Left colon (tissue), 2 donors: ENCODE measurements at regions not wholly inside any gene's neighbourhood (a gene's known extent, or its start where the extent isn't known, plus 50 kb on each side); places are given as distances from the start of the nearest gene placed in this dataset.
"Not testable (repeated sequence)": the region's sequence is repeated elsewhere in the genome, so short reads cannot be mapped to it uniquely, and the experiment has no call there.

Source experiments
- ATAC-seq: fragments of 200-7000 bp; cut with Tn5 transposase; one replicate; pipeline ENCODE4 v1.9.1; 2020; ENCODE audit warnings: mild to moderate bottlenecking, moderate library complexity
- DNase-seq, 2 donors: peaks; one replicate each; pipeline ENCODE4 v3.0.0-alpha.2; 2020
- intact Hi-C, 2 donors: fragments of 100-400 bp; cut with DNase I in 1 of 2; cut with micrococcal nuclease in 1 of 2; formaldehyde crosslinking; loops; one replicate each; pipeline versions ENCODE4 v1.11.2 to v1.14.0; 2022; cut with DNase I, micrococcal nuclease
- donor health status: DM: no; HTN: no; CAD: no.
- donor health status: DM: yes; HTN: yes; CAD: no.

DNA sequence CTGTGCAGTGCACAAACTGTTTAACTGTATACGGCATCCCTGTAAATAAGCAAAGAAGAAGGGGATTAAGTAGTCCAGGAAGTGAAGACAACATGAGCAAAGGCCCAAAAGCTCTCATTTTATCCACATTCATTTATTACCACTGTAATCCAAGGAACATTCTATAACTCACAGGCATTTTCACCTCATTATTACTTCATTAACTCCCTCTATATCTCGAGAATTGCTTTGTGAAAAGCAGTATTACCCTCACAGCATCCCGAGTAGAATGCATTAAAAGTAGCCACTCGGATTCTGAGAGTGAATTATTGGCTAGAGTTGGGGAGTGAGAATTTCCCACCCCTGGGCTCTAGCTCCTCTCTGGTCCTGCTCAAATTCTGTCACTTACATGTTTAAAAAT is 51.0 kb upstream of the CHCHD3 start:
- no peak for ATAC-seq

DNA sequence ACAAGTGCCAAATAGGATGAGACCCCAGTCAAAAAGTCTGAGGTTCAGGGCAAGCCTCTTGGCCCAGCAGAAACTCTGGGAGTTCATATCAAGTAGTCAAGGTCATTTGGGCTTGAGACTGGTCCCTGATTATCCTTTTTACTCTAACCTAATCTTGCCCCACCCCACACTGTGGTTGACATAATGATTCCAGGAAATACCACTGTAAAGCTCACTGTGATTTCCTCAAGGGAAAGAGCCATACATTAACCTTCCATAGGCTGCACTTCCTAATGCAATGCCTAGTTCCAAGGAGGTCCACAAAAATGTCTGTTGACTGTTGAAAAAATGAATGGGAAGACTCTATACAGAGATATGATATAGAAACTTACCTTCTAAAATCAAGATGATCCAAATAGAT is 52.9 kb upstream of the CHCHD3 start:
- intact Hi-C loops = no loop called here
- ATAC-seq = no peak
- DNase-seq = no peak

More for the DNA sequence above, 51.0 kb upstream of the CHCHD3 start:
- intact Hi-C loops = no loop called here
- DNase-seq = no peak

GRCh38 chr7:133135451-133135850 is 53.6 kb upstream of the CHCHD3 start:
- intact Hi-C loops = no loop called here
- ATAC-seq = no peak
- DNase-seq = no peak

DNA sequence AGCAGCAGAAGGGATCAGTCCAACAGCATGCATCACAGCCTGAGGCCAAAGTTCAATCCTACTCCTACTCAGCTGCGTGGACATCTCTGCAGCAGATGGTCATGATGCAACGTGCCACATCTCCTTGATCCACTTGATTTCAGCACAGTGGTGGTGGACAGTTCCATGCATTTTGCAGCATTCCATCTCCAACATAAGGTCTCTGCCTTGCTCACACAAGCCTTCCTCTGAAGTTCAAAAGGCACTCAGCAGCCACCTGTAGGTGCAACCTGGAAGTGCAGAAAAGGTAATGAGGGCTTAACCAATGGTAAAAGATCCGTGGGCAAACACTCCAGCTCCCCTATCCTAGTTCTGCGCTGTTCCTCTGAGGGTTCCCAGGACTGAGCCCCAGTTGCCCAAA is 57.5 kb upstream of the CHCHD3 start:
- DNase-seq (no peak), ATAC-seq (no peak)
- intact Hi-C loops = no loop called here

- intact Hi-C loops = no loop called here
- no peak for DNase-seq
- no peak for ATAC-seq
These were observed 57.9 kb upstream of the CHCHD3 start for GRCh38 chr7:133139801-133140200.

DNA sequence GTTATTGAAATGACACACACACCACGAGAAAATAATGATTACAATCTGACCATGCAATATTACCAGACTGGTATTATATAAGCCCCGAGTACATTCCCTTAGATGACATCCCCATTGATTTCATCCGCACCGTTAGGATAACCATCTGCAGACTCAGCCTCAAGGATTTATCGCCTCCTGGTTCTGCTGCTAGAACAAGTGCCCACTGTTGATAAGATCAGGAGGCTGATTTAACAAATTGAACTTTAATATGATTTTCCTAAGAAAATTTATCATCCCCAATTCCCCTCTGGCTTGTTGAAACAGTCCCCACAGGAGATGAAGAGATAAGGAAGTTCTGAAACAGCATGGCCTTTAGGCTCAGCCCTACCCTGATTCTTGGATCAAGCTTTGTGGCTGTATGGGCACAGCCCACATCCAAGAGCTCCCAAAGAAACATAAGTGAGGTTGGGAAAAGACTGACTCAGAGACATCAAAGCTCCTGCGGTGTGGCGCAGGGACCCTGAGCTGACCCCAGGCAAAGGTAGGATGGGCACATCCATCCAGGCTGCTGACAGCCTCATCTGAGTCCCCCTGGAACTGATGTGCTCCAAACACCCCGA is 59.2 kb upstream of the CHCHD3 start:
- DNase-seq (no peak), ATAC-seq (no peak)
- intact Hi-C loops = no loop called here

DNA sequence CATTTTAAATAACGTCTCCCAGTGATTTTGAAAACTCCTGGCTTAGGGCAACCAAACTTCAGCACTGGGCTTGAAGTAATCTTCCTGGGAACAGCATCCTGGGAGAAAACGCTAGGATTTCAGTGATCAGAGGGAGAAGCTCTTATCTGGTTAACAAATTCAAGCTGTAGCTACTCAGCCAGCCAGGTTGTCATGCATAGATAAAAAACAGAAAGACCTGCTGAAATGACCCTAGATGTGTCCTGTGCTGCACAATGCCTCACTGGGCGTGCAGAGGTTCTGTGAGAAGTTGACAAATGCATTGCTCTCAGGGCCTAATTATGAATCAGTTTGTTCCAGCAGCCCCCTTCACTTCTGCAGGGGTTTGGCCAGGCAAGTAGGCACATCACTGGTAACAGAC is 68.9 kb upstream of the CHCHD3 start:
- DNase-seq = no peak
- ATAC-seq = no peak
- intact Hi-C loops = no loop called here

DNA sequence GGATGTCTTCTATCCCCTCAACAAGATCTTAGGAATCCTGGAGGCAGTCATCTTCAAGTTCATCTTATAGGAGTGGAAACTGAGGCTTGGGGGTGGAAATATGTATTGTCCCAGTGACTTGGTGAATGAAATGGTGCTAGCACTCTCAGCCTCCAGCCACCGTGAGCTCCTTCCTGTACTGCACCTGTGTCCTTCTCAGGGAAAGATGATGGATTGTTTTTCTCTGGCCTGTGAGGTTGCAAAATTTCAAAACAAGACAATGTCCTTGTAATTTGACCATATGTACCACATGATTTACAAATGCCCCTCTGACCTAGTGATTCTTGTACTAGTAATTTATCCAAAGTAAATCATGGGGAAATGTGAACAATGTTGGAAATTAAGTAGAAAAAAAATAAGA is 71.0 kb upstream of the CHCHD3 start:
- no peak for DNase-seq
- intact Hi-C loops = no loop called here
- ATAC-seq = no peak

DNA sequence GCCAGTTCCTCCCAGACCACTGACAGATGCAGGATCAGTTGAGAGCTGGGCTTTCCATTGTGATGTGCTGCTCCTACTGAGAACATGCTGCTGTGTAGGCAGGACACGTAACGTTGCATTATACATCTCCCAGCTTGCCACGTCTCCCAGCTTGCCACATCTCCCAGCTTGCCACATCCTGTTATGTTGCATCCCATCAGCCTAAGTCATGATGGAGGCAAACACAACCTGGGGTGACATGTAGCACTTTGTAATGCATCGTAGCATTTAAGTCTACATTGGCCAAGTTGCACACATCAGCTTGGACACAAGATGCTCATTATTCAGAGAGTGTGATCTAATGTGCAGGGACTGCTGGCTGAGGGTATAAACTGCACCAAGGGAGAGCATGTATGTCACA is 73.3 kb upstream of the CHCHD3 start:
- intact Hi-C loops = no loop called here
- no peak for ATAC-seq

DNA sequence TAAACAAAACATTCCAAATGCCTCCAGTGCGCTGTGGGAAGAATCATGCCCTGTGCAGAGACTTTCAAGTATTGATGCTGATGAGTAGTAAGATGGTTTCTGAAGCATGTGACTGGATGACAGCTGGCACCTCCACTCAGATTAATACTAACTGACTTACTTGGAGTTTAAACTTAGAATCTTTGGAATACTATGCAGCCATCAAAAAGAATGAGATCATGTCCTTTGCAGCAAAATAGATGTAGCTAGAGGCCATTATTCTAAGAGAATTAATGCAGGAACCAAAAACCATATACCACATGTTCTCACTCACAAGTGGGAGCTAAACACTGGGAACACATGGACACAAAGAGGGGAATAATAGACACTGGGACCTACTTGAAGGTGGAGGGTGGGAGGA is 73.8 kb upstream of the CHCHD3 start:
- intact Hi-C loops = no loop called here
- DNase-seq = no peak
- no peak for ATAC-seq

More for the DNA sequence above, 73.3 kb upstream of the CHCHD3 start:
- no peak for DNase-seq

DNA sequence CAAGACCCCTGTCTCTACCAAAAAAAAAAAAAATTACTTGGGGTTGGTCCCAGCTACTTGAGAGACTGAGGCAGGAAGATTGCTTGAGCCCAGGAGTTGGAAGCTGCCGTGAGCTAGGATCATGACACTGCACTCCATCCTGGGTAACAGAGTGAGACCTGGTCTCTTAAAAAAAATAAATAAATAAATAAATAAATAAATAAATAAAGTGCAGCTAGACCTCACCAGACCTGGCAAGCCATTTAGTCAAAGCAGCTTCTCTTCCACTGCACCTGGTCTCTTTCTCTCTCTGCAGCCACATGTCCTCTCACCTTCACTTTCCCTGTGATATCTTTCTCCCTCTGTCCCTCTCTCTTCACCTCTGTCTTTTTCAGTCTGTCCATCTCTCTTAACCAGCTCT is 75.2 kb upstream of the CHCHD3 start:
- intact Hi-C loops = no loop called here
- DNase-seq (no peak), ATAC-seq (no peak)

DNA sequence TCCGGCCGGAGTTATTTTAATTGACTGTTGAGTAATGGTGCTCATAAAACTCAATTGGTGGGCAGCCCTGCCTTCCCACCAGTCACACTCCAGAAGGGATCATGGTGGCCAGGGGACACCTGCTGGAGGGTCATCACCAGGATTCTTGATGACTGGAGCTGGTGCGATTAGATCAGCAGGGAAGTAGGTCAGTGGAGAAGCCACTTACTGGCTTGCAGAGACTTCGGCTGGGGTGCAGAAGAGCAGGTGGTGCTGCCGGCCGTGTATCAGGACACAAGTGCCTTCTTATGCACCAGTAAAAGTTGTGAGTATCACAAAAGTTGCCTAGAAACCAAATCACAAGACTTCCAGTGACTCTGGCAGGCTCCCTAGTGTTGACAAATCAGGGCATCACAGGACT is 82.6 kb upstream of the CHCHD3 start:
- no peak for ATAC-seq
- intact Hi-C loops = no loop called here
- DNase-seq = no peak

GRCh38 chr7:133165001-133165400 is 83.1 kb upstream of the CHCHD3 start:
- intact Hi-C loops = no loop called here
- DNase-seq = no peak
- ATAC-seq = no peak

DNA sequence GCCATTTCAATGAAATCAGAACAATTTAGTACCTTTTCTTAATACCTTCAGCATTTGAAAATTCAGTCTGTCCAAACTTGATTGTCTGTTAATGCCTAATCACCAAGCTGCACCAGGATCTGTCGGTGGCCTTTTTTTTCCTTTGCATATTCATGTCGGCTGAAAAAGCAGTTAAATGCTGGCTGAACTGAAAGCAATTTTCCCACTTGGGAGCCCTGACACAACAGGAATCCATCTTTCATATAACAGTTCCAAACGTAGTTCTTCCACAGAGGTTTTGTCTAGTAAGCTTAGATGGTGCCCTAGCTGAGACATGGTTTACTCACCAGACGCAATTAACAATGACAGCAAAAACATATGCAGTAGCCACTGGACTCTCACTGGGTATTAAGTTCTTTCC is 83.6 kb upstream of the CHCHD3 start:
- intact Hi-C loops = no loop called here
- no peak for DNase-seq
- no peak for ATAC-seq

DNA sequence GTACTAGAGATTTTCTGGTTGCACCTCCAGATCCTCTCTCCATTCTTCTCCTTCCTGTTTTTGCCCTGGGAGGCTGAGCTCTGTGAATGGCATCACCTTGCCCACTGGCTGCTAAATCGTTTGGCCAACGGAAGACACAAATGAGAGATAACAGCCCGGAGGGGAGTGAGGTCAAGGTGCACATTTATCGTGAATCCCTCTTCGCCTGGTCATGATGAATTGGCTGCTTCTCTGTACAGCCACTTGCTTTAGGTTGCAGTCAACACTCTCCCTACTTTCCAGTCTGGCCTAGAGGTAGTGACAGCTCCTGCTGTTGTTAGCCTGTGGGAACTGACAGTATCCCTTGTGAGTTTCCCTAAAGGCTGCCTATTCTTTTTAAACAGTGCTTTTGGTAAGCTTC is 85.4 kb upstream of the CHCHD3 start:
- DNase-seq (no peak), ATAC-seq (no peak)
- intact Hi-C loops = no loop called here

DNA sequence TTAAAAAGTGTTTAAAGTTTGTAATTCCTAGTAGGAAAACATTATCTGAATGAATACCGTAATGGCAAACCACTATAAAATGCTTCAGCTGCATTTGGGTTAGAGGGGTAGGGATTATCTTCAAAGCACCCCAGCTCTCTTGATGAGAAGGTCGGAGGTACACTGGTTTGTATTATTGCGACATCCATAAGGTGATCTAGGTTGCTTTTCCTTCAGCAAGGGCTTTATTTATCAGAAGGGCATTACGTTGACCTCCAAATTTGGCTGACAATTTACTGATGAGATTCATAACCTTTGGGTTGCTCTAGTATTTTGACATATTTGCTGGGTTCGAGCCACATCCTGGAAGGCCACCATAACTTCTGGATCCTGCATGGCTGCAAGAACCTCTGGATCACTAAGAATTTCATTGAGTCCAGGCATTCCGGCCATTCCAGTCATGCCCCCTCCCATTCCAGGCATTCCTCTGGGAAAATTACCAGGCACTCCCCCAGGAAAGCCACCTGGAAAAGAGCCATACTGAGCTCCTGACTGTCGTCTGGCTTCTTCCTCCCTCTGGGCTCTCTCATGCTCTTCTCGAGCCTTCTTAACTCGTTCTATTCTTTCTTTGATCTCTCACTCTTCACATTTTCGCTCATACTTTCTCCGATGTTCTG is 83.6 kb upstream of the EXOC4 start:
- intact Hi-C loops, ATAC-seq: not testable (repeated sequence)

DNA sequence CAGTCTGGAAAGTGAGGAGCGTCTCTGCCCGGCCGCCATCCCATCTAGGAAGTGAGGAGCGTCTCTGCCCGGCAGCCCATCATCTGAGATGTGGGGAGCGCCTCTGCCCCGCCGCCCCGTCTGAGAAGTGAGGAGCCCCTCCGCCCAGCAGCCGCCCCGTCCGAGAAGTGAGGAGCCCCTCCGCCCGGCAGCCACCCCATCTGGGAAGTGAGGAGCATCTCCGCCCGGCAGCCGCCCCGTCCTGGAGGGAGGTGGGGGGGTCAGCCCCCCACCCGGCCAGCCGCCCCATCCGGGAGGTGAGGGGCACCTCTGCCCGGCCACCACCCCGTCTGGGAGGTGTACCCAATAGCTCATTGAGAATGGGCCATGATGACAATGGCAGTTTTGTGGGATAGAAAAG is 75.4 kb upstream of the EXOC4 start:
- ATAC-seq, DNase-seq, intact Hi-C loops: not testable (repeated sequence)

More for the DNA sequence above, 83.6 kb upstream of the EXOC4 start:
- DNase-seq = not testable (repeated sequence)

GRCh38 chr7:133180717-133181116 is 72.2 kb upstream of the EXOC4 start:
- ATAC-seq (no peak), DNase-seq (no peak)
- intact Hi-C loops = no loop called here

DNA sequence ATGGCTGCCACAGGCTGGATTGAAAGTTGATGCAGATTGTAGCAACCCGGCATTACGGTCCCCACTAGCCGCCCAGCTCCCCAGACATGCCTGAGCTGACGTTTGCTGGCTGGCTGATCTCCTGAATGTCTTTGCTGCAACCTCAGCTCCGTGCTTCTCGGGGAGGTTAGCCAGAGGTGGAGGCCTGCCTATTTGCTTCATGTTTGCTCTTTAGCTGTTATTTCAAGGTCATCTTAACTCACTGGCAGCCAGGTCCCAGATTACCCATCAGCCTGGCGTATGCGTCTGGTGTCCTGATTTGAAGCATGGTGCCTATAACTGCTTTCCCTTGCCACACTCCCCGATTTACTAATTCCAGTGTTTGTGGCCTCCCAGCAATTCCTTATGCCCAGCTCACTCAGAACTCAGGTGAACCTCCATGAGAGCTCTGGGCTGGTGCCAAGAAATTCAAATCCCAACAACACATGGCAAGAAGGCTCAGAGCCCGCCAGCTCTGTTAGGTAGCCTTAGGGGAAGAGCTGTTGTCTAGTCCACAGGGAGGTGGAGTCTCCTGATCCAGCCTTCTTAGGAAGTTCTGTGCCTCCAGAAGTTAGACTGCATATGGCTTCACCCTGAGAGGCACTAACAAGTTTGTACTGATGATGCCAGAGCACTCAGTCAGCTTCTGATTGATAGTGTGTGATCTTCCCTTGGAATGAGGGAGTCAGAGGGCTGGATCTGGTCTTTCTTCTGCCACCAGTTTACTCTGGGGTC is 69.7 kb upstream of the EXOC4 start:
- DNase-seq (no peak), ATAC-seq (no peak)
- intact Hi-C loops = no loop called here

DNA sequence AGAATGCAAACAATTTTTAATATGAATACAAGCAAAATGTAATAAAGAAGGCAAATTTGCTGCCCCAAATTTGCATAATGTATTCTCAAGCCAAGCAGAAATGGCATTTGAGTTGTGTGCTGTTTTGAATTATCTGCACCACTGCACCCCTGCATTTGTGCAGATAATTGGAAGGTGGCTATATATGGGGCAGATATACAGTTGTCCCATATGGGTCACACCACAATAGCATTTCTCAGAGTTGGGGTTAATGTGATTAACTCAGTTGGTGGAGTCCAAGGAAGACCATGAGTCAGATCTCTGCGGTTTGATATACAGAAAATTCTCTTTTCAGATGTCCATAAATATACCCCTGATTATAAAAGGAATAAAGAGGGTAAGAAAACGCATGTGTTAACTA is 68.9 kb upstream of the EXOC4 start:
- intact Hi-C loops = no loop called here
- no peak for DNase-seq

More for the DNA sequence above, 68.9 kb upstream of the EXOC4 start:
- no peak for ATAC-seq
